ENCODE measurements at regions not wholly inside any gene's neighbourhood (a gene's known extent, or its start where the extent isn't known, plus 50 kb on each side); places are given as distances from the start of the nearest gene placed in this dataset.
"Not testable (repeated sequence)": the region's sequence is repeated elsewhere in the genome, so short reads cannot be mapped to it uniquely, and the experiment has no call there.

DNA sequence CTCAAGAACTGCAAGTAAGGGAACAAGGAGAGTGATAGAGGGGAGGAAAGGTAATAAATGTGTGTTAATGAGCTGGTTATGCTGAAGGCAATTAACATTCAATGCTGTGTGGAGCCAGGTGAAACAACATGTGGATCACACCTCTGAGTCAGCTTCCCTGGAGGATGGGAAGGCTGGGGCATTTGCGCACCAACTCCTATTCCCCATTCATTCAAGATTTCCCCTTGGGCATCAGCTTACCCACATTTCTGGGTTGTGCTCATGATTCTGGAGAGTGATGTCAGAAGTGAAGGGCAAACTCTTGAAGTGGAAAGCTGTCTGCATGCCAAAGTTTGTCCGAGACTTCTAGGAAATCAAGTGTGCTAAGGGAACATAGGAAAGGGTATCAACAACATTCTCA is 461.4 kb downstream of the MID1IP1 start:
- H3K4me1 Mint-ChIP-seq, result peaks cover 14% of the 10 kb centered on the region
- no peaks in the 10 kb centered on the region for H3K27me3 Mint-ChIP-seq (ENCODE audit: low read depth)
- no peak overlapping the region for H3K27ac Mint-ChIP-seq
- H3K4me3 Mint-ChIP-seq, result no peak overlapping the region
- no peaks in the 10 kb centered on the region for H3K36me3 Mint-ChIP-seq (ENCODE audit: low read depth)
- TF ChIP-seq, protein P1, sequence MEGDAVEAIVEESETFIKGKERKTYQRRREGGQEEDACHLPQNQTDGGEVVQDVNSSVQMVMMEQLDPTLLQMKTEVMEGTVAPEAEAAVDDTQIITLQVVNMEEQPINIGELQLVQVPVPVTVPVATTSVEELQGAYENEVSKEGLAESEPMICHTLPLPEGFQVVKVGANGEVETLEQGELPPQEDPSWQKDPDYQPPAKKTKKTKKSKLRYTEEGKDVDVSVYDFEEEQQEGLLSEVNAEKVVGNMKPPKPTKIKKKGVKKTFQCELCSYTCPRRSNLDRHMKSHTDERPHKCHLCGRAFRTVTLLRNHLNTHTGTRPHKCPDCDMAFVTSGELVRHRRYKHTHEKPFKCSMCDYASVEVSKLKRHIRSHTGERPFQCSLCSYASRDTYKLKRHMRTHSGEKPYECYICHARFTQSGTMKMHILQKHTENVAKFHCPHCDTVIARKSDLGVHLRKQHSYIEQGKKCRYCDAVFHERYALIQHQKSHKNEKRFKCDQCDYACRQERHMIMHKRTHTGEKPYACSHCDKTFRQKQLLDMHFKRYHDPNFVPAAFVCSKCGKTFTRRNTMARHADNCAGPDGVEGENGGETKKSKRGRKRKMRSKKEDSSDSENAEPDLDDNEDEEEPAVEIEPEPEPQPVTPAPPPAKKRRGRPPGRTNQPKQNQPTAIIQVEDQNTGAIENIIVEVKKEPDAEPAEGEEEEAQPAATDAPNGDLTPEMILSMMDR (IDR thresholded peaks at IDR 0.05; ENCODE audit: unreplicated experiment in 3 of 3), result no peak
- H3K9me3 Mint-ChIP-seq, result peaks cover 16% of the 10 kb centered on the region

DNA sequence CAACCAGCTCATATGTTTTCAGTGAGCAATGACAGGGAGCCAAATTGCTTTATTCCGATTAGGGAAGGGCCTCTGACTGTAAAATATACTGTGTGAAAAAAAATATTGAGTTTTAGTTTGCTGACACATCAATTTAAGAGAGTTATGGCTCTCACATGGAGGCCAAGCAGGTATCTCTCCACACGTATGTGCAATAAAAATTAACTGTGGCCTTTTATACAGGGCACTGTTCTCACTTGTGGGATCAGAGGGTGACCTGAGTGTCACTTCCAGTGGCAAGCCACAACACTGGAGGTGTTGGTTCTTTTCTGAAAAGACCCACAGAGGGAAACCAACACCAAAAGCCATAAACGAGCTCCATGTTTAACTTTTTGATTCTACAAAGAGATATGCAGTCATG is 462.8 kb downstream of the MID1IP1 start:
- peaks cover 14% of the 10 kb centered on the region for H3K4me1 Mint-ChIP-seq
- H3K36me3 Mint-ChIP-seq (ENCODE audit: low read depth), result no peaks in the 10 kb centered on the region
- H3K9me3 Mint-ChIP-seq, result peaks cover 16% of the 10 kb centered on the region
- no peaks in the 10 kb centered on the region for H3K27me3 Mint-ChIP-seq (ENCODE audit: low read depth)
- H3K4me3 Mint-ChIP-seq, result no peak overlapping the region
- no peak overlapping the region for H3K27ac Mint-ChIP-seq
- TF ChIP-seq, protein P1 (IDR thresholded peaks at IDR 0.05; ENCODE audit: unreplicated experiment in 3 of 3), result no peak

DNA sequence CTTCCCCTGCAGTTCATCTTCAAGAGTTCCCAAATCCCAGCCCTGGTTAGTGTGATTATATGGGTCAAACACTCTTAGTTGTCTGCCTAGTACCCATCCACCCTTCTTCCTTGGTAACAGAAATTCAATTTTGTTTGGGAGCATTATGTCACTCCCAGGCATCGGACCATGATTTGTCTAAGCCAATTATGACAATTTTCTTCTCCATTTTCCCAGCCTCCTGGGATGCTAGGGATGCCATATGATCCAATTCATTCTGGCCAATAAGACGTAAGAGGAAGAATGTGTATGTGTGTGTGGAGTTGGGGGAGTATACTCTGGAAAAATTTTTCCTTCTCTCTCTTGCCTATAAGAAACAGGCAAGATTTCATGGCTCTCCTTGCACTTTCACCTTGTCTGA is 465.9 kb downstream of the MID1IP1 start:
- no peak overlapping the region for H3K4me3 Mint-ChIP-seq
- peaks cover 4% of the 10 kb centered on the region for H3K4me1 Mint-ChIP-seq
- TF ChIP-seq, protein P1 (IDR thresholded peaks at IDR 0.05; ENCODE audit: unreplicated experiment in 3 of 3), result no peak
- H3K27me3 Mint-ChIP-seq (ENCODE audit: low read depth), result no peaks in the 10 kb centered on the region
- no peaks in the 10 kb centered on the region for H3K36me3 Mint-ChIP-seq (ENCODE audit: low read depth)
- H3K27ac Mint-ChIP-seq, result no peak overlapping the region
- peaks cover 30% of the 10 kb centered on the region for H3K9me3 Mint-ChIP-seq

DNA sequence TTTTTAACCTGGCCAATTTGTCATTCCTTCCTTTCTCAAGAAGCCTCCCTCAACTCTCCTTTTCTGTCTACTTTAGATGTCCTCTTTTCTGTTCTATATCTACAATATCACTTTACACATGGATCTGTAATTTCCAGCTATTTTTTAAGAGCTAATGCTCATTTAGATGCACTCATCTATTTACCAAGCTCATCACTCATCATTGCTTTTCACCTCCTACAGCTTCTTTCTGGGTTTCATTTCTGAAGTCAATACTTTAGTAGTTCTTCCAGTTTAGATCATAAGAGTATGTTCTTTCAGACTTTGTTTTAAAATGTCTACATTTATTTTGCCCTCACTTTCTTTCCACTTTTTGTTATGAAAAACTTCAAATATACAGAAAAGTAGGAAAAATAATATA is 466.9 kb downstream of the MID1IP1 start:
- TF ChIP-seq, protein P1 (IDR thresholded peaks at IDR 0.05; ENCODE audit: unreplicated experiment in 3 of 3), result no peak
- Mint-ChIP-seq H3K27ac (no peak overlapping the region), H3K27me3 (ENCODE audit: low read depth) (no peaks in the 10 kb centered on the region), H3K4me1 (no peaks in the 10 kb centered on the region), H3K36me3 (ENCODE audit: low read depth) (no peaks in the 10 kb centered on the region), H3K4me3 (no peak overlapping the region), H3K9me3 (peaks cover 35% of the 10 kb centered on the region)

DNA sequence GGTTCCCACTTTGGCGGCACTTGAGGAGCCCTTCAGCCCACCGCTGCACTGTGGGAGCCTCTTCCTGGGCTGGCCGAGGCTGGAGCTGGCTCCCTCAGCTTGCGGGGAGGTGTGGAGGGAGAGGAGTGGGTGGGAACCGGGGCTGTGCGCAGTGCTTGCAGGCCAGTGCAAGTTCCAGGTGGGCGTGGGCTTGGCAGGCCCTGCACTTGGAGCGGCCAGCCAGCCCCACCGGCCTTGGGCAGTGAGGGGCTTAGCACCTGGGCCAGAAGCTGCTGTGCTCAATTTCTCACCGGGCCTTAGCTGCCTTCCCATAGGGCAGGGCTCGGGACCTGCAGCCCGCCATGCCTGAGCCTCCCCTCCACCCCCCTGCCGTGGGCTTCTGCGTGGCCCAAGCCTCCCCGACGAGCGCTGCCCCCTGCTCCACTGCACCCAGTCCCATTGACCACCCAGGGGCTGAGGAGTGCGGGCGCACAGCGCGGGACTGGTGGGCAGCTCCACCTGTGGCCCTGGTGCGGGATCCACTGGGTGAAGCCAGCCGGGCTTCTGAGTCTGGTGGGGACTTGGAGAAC is 474.3 kb downstream of the MID1IP1 start:
- H3K27ac Mint-ChIP-seq, result no peak overlapping the region
- peaks cover 49% of the 10 kb centered on the region for H3K9me3 Mint-ChIP-seq
- H3K36me3 Mint-ChIP-seq (ENCODE audit: low read depth), result peaks cover 9% of the 10 kb centered on the region
- no peak overlapping the region for H3K4me3 Mint-ChIP-seq
- no peaks in the 10 kb centered on the region for H3K27me3 Mint-ChIP-seq (ENCODE audit: low read depth)
- TF ChIP-seq, protein P1 (IDR thresholded peaks at IDR 0.05; ENCODE audit: unreplicated experiment in 3 of 3), result no peak
- no peaks in the 10 kb centered on the region for H3K4me1 Mint-ChIP-seq

DNA sequence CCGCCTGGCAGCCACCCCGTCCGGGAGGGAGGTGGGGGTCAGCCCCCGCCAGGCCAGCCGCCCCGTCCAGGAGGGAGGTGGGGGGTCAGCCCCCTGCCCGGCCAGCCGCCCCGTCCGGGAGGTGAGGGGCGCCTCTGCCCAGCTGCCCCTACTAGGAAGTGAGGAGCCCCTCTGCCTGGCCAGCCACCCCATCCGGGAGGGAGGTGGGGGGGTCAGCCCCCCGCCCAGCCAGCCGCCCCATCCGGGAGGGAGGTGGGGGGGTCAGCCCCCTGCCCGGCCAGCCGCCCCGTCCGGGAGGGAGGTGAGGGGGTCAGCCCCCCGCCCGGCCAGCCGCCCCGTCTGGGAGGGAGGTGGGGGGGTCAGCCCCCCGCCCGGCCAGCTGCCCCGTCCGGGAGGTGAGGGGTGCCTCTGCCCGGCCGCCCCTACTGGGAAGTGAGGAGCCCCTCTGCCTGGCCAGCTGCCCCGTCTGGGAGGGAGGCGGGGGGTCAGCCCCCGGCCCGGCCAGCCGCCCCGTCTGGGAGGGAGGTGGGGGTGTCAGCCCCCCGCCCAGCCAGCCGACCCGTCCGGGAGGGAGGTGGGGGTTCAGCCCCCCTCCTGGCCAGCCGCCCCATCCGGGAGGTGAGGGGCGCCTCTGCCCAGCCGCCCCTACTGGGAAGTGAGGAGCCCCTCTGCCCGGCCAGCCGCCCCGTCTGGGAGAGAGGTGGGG is 476.6 kb downstream of the MID1IP1 start:
- H3K9me3 Mint-ChIP-seq, result peaks cover 55% of the 10 kb centered on the region
- H3K36me3 Mint-ChIP-seq (ENCODE audit: low read depth); H3K4me3 Mint-ChIP-seq; H3K4me1 Mint-ChIP-seq; H3K27ac Mint-ChIP-seq; H3K27me3 Mint-ChIP-seq (ENCODE audit: low read depth): not testable (repeated sequence)

Measured in nephron (organoid).